ENCODE measurements at regions not wholly inside any gene's neighbourhood (a gene's known extent, or its start where the extent isn't known, plus 50 kb on each side); places are given as distances from the start of the nearest gene placed in this dataset.

- Histone ChIP-seq H3K9me3 (ENCODE audit: insufficient read depth, low read depth, low read length) (no peaks in the 10 kb centered on the region), H3K27me3 (ENCODE audit: insufficient read depth, low read length) (no peaks in the 10 kb centered on the region), H3K4me3 (ENCODE audit: insufficient read depth, low read depth, low read length) (no peak overlapping the region), H2AFZ (ENCODE audit: low read depth, low read length) (no peak overlapping the region), H3K79me2 (ENCODE audit: insufficient read depth, low read length) (no peaks in the 10 kb centered on the region), H3K9ac (ENCODE audit: low read length) (no peak overlapping the region), H3K27ac (ENCODE audit: low read depth, low read length) (no peak overlapping the region), H3K36me3 (ENCODE audit: insufficient read depth, low read length) (no peaks in the 10 kb centered on the region), H3K4me1 (ENCODE audit: insufficient read depth, low read length) (peaks cover 16% of the 10 kb centered on the region), H4K20me1 (ENCODE audit: insufficient read depth, low read length) (no peaks in the 10 kb centered on the region), H3K4me2 (ENCODE audit: low read length) (no peak overlapping the region)
- no peak for FAIRE-seq
- H3K4me1 Mint-ChIP-seq (ENCODE audit: low read depth, unreplicated experiment), result peaks cover 19% of the 10 kb centered on the region
- H3K27me3 Mint-ChIP-seq (ENCODE audit: low read depth, unreplicated experiment), result no peaks in the 10 kb centered on the region
- H3K36me3 Mint-ChIP-seq (ENCODE audit: low read depth, unreplicated experiment), result no peaks in the 10 kb centered on the region
- H3K4me3 Mint-ChIP-seq (ENCODE audit: unreplicated experiment), result no peak overlapping the region
- no peaks in the 10 kb centered on the region for H3K9me3 Mint-ChIP-seq (ENCODE audit: unreplicated experiment)
- no peak overlapping the region for H3K27ac Mint-ChIP-seq (ENCODE audit: unreplicated experiment)
- no peak for TF ChIP-seq CTCF (IDR thresholded peaks at IDR 0.05; ENCODE audit: insufficient read depth, low read depth, low read length)
- no peak for TF ChIP-seq EZH2 (IDR thresholded peaks at IDR 0.05; ENCODE audit: insufficient read depth, low read length)
- DNase-seq (ENCODE audit: low read depth), result peak; percentile 65
These were observed 69.6 kb upstream of the KRAS start for GRCh38 chr12:25320123-25321006.

GRCh38 chr12:25319233-25319984 lies 68.7 kb upstream of the KRAS start:
- H3K4me1 Mint-ChIP-seq (ENCODE audit: low read depth, unreplicated experiment), result peaks cover 19% of the 10 kb centered on the region

More at GRCh38 chr12:25319233-25319984, 68.7 kb upstream of the KRAS start:
- H3K9me3 Mint-ChIP-seq (ENCODE audit: unreplicated experiment), result no peaks in the 10 kb centered on the region
- no peak overlapping the region for H3K27ac ChIP-seq (ENCODE audit: low read depth, low read length)
- H3K4me2 ChIP-seq (ENCODE audit: low read length), result no peak overlapping the region
- H3K4me3 Mint-ChIP-seq (ENCODE audit: unreplicated experiment), result no peak overlapping the region
- no peaks in the 10 kb centered on the region for H3K79me2 ChIP-seq (ENCODE audit: insufficient read depth, low read length)
- no peak overlapping the region for H3K9ac ChIP-seq (ENCODE audit: low read length)
- H3K4me3 ChIP-seq (ENCODE audit: insufficient read depth, low read depth, low read length), result no peak overlapping the region
- no peak for DNase-seq (ENCODE audit: low read depth)
- H3K27ac Mint-ChIP-seq (ENCODE audit: unreplicated experiment), result no peak overlapping the region
- no peaks in the 10 kb centered on the region for H3K27me3 ChIP-seq (ENCODE audit: insufficient read depth, low read length)
- FAIRE-seq, result no peak
- H3K4me1 ChIP-seq (ENCODE audit: insufficient read depth, low read length), result peaks cover 16% of the 10 kb centered on the region
- H3K9me3 ChIP-seq (ENCODE audit: insufficient read depth, low read depth, low read length), result no peaks in the 10 kb centered on the region
- H3K27me3 Mint-ChIP-seq (ENCODE audit: low read depth, unreplicated experiment), result no peaks in the 10 kb centered on the region
- no peaks in the 10 kb centered on the region for H4K20me1 ChIP-seq (ENCODE audit: insufficient read depth, low read length)
- TF ChIP-seq EZH2 (IDR thresholded peaks at IDR 0.05; ENCODE audit: insufficient read depth, low read length) (no peak), CTCF (IDR thresholded peaks at IDR 0.05; ENCODE audit: insufficient read depth, low read depth, low read length) (no peak)
- no peaks in the 10 kb centered on the region for H3K36me3 ChIP-seq (ENCODE audit: insufficient read depth, low read length)
- no peak overlapping the region for H2AFZ ChIP-seq (ENCODE audit: low read depth, low read length)
- H3K36me3 Mint-ChIP-seq (ENCODE audit: low read depth, unreplicated experiment), result no peaks in the 10 kb centered on the region
